ENCODE measurements at regions not wholly inside any gene's neighbourhood (a gene's known extent, or its start where the extent isn't known, plus 50 kb on each side); places are given as distances from the start of the nearest gene placed in this dataset.

GRCh38 chr15:70466895-70467529 is 296.3 kb downstream of the UACA start:
- no peaks in the 10 kb centered on the region for H3K27me3 ChIP-seq (ENCODE audit: control insufficient read depth, insufficient read depth, low read length)
- peak; percentile 80 for DNase-seq
- no peak overlapping the region for H3K4me3 ChIP-seq (ENCODE audit: insufficient read depth, low read depth, low read length)
- H3K36me3 ChIP-seq (replicated peaks; ENCODE audit: control insufficient read depth, insufficient read depth, low read length): no peaks in the 10 kb centered on the region

- H3K4me3 ChIP-seq (ENCODE audit: insufficient read depth, low read depth, low read length): no peak overlapping the region
- H3K27me3 ChIP-seq (ENCODE audit: control insufficient read depth, insufficient read depth, low read length): no peaks in the 10 kb centered on the region
- no peak for DNase-seq
- H3K36me3 ChIP-seq (replicated peaks; ENCODE audit: control insufficient read depth, insufficient read depth, low read length): no peaks in the 10 kb centered on the region
These were observed 297.1 kb downstream of the UACA start for GRCh38 chr15:70466305-70466704.

GRCh38 chr15:70465812-70466211 is 297.5 kb downstream of the UACA start:
- no peak for DNase-seq
- no peak overlapping the region for H3K4me3 ChIP-seq (ENCODE audit: insufficient read depth, low read depth, low read length)
- H3K36me3 ChIP-seq (replicated peaks; ENCODE audit: control insufficient read depth, insufficient read depth, low read length): no peaks in the 10 kb centered on the region
- no peaks in the 10 kb centered on the region for H3K27me3 ChIP-seq (ENCODE audit: control insufficient read depth, insufficient read depth, low read length)

- Histone ChIP-seq H3K4me3 (ENCODE audit: insufficient read depth, low read depth, low read length) (no peak overlapping the region), H3K36me3 (replicated peaks; ENCODE audit: control insufficient read depth, insufficient read depth, low read length) (no peaks in the 10 kb centered on the region), H3K27me3 (ENCODE audit: control insufficient read depth, insufficient read depth, low read length) (no peaks in the 10 kb centered on the region)
- no peak for DNase-seq
These were observed 299.9 kb downstream of the UACA start for GRCh38 chr15:70463453-70463834.

- Histone ChIP-seq H3K36me3 (replicated peaks; ENCODE audit: control insufficient read depth, insufficient read depth, low read length) (no peaks in the 10 kb centered on the region), H3K4me3 (ENCODE audit: insufficient read depth, low read depth, low read length) (no peak overlapping the region), H3K27me3 (ENCODE audit: control insufficient read depth, insufficient read depth, low read length) (no peaks in the 10 kb centered on the region)
- DNase-seq: no peak
These were observed 301.4 kb downstream of the UACA start for GRCh38 chr15:70461992-70462391.

- no peaks in the 10 kb centered on the region for H3K36me3 ChIP-seq (replicated peaks; ENCODE audit: control insufficient read depth, insufficient read depth, low read length)
- no peaks in the 10 kb centered on the region for H3K27me3 ChIP-seq (ENCODE audit: control insufficient read depth, insufficient read depth, low read length)
- DNase-seq: no peak
- H3K4me3 ChIP-seq (ENCODE audit: insufficient read depth, low read depth, low read length): no peak overlapping the region
These were observed 302.3 kb downstream of the UACA start for GRCh38 chr15:70461017-70461416.

GRCh38 chr15:70459312-70459711 is 304.0 kb downstream of the UACA start:
- no peak overlapping the region for H3K4me3 ChIP-seq (ENCODE audit: insufficient read depth, low read depth, low read length)
- no peak for DNase-seq
- no peaks in the 10 kb centered on the region for H3K27me3 ChIP-seq (ENCODE audit: control insufficient read depth, insufficient read depth, low read length)
- no peaks in the 10 kb centered on the region for H3K36me3 ChIP-seq (replicated peaks; ENCODE audit: control insufficient read depth, insufficient read depth, low read length)

- H3K27me3 ChIP-seq (ENCODE audit: control insufficient read depth, insufficient read depth, low read length): peaks cover 4% of the 10 kb centered on the region
- H3K4me3 ChIP-seq (ENCODE audit: insufficient read depth, low read depth, low read length): no peak overlapping the region
- H3K36me3 ChIP-seq (replicated peaks; ENCODE audit: control insufficient read depth, insufficient read depth, low read length): no peaks in the 10 kb centered on the region
- no peak for DNase-seq
These were observed 309.6 kb downstream of the UACA start for GRCh38 chr15:70453766-70454165.

GRCh38 chr15:70453238-70453637 is 310.1 kb downstream of the UACA start:
- Histone ChIP-seq H3K36me3 (replicated peaks; ENCODE audit: control insufficient read depth, insufficient read depth, low read length) (no peaks in the 10 kb centered on the region), H3K27me3 (ENCODE audit: control insufficient read depth, insufficient read depth, low read length) (peaks cover 4% of the 10 kb centered on the region), H3K4me3 (ENCODE audit: insufficient read depth, low read depth, low read length) (no peak overlapping the region)
- DNase-seq: no peak

- Histone ChIP-seq H3K36me3 (replicated peaks; ENCODE audit: control insufficient read depth, insufficient read depth, low read length) (no peaks in the 10 kb centered on the region), H3K4me3 (ENCODE audit: insufficient read depth, low read depth, low read length) (peak overlapping the region; percentile 14; the same call in 1 of the 2 replicates), H3K27me3 (ENCODE audit: control insufficient read depth, insufficient read depth, low read length) (peaks cover 7% of the 10 kb centered on the region)
- peak; percentile 84 for DNase-seq
These were observed 311.3 kb downstream of the UACA start for GRCh38 chr15:70451821-70452653.

- peaks cover 7% of the 10 kb centered on the region for H3K27me3 ChIP-seq (ENCODE audit: control insufficient read depth, insufficient read depth, low read length)
- no peak for DNase-seq
These were observed 313.3 kb downstream of the UACA start for GRCh38 chr15:70450142-70450443.

GRCh38 chr15:70449311-70450141 is 313.8 kb downstream of the UACA start:
- no peak for DNase-seq
- Histone ChIP-seq H3K27me3 (ENCODE audit: control insufficient read depth, insufficient read depth, low read length) (peaks cover 7% of the 10 kb centered on the region), H3K36me3 (replicated peaks; ENCODE audit: control insufficient read depth, insufficient read depth, low read length) (no peaks in the 10 kb centered on the region), H3K4me3 (ENCODE audit: insufficient read depth, low read depth, low read length) (no peak overlapping the region)

More at GRCh38 chr15:70450142-70450443, 313.3 kb downstream of the UACA start:
- Histone ChIP-seq H3K36me3 (replicated peaks; ENCODE audit: control insufficient read depth, insufficient read depth, low read length) (no peaks in the 10 kb centered on the region), H3K4me3 (ENCODE audit: insufficient read depth, low read depth, low read length) (no peak overlapping the region)

GRCh38 chr15:70447928-70448698 is 315.2 kb downstream of the UACA start:
- DNase-seq: peak; percentile 64
- no peaks in the 10 kb centered on the region for H3K36me3 ChIP-seq (replicated peaks; ENCODE audit: control insufficient read depth, insufficient read depth, low read length)
- no peak overlapping the region for H3K4me3 ChIP-seq (ENCODE audit: insufficient read depth, low read depth, low read length)
- H3K27me3 ChIP-seq (ENCODE audit: control insufficient read depth, insufficient read depth, low read length): peaks cover 7% of the 10 kb centered on the region

GRCh38 chr15:70447521-70447920 is 315.8 kb downstream of the UACA start:
- no peak for DNase-seq
- H3K4me3 ChIP-seq (ENCODE audit: insufficient read depth, low read depth, low read length): no peak overlapping the region
- no peaks in the 10 kb centered on the region for H3K36me3 ChIP-seq (replicated peaks; ENCODE audit: control insufficient read depth, insufficient read depth, low read length)
- peaks cover 7% of the 10 kb centered on the region for H3K27me3 ChIP-seq (ENCODE audit: control insufficient read depth, insufficient read depth, low read length)

All from H7 (cell line).